GM10248 (cell line): ENCODE measurements at regions not wholly inside any gene's neighbourhood (a gene's known extent, or its start where the extent isn't known, plus 50 kb on each side); places are given as distances from the start of the nearest gene placed in this dataset.

Experiments
- CTCF ChIA-PET: fragments of 300-600 bp; sonication (Branson Sonifier 250); formaldehyde crosslinking; extraction: SDS; loops from one replicate; lab custom pipeline; 2021; ENCODE audit warnings: antibody characterized with exemption; lab: Yijun Ruan, JAX
- POLR2A ChIA-PET: fragments of 350-650 bp; sonication (Branson Sonifier 250); formaldehyde crosslinking; extraction: SDS; loops from one replicate; lab custom pipeline; 2020; ENCODE audit warnings: antibody characterized with exemption; lab: Yijun Ruan, JAX
- DNase-seq: peaks from one replicate; pipeline ENCODE4 v3.0.0; 2012; ENCODE audit errors: extremely low spot score
- TF ChIP-seq, protein P1 (sequence below): IDR thresholded peaks from 2 replicates; pipeline ENCODE4 v1.5.1; 2012; ENCODE audit warnings: mild to moderate bottlenecking, low read depth; ENCODE audit errors: extremely low read depth, missing control alignments, control extremely low read depth

DNA sequence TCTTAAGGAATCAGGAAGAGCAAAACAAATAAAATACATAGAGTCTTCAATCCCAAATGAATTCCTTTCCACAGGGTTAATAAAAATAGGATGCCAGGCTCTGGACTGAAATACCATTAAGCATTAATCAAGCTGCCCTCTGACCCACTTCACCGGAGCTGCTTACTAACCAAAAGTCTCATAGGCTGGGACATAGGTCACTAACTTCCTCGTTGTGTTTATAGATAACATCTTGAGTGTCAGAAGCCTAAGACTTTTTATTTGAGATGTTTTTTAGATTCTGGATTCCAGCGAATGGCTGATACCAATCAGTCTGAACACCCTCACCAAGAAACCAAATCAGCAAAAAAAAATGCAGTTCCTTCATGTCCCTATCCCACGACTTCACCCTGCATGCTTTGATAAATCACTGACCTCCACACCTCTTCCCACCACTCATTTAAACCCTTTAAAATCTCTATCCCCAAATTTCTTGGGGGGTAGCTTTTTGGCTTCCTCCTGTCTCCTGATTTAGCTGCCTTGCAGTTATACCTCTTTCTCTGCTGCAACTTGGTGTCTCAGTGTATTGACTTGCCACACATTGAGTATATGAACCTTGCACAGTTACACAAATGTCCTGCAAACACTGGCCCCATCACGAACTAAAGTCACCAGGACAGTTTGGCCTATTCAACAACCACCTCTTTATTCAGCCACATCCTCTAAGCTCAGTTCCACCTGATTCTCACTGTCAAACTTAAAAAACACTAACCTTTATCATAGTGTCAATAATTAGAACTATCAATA lies 399.3 kb downstream of the METTL4 start:
- ChIA-PET POLR2A (no interaction called here), CTCF (interaction anchor here (1.2 kb wide), 1 partner anchor 7 kb away, joined by 4 read pairs; no protein-coding TSS in a partner anchor)
- TF ChIP-seq, protein P1, sequence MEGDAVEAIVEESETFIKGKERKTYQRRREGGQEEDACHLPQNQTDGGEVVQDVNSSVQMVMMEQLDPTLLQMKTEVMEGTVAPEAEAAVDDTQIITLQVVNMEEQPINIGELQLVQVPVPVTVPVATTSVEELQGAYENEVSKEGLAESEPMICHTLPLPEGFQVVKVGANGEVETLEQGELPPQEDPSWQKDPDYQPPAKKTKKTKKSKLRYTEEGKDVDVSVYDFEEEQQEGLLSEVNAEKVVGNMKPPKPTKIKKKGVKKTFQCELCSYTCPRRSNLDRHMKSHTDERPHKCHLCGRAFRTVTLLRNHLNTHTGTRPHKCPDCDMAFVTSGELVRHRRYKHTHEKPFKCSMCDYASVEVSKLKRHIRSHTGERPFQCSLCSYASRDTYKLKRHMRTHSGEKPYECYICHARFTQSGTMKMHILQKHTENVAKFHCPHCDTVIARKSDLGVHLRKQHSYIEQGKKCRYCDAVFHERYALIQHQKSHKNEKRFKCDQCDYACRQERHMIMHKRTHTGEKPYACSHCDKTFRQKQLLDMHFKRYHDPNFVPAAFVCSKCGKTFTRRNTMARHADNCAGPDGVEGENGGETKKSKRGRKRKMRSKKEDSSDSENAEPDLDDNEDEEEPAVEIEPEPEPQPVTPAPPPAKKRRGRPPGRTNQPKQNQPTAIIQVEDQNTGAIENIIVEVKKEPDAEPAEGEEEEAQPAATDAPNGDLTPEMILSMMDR: no peak
- DNase-seq: no peak

DNA sequence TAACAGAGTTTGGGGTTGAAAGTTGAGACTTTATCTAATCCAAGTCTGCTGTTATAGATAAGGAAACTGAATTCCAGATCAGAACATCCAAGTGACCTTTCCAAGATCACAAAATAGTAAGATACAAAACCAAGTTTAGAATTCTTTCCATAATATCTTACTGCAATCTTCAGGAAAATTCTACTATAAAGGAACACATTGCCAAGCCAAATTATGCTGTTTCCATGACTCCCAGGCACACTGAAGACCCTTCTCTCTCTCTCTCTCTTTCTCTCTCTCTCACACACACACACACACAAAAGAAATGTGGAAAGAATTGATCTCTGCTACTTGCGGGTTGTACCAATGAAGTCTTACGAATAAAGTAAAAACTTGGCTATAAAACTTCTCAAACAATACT lies 398.4 kb downstream of the METTL4 start:
- ChIA-PET POLR2A (no interaction called here), CTCF (interaction anchor here (0.9 kb wide), 1 partner anchor 66 kb away, joined by 3 read pairs; no protein-coding TSS in a partner anchor)
- TF ChIP-seq, protein P1: no peak
- no peak for DNase-seq

DNA sequence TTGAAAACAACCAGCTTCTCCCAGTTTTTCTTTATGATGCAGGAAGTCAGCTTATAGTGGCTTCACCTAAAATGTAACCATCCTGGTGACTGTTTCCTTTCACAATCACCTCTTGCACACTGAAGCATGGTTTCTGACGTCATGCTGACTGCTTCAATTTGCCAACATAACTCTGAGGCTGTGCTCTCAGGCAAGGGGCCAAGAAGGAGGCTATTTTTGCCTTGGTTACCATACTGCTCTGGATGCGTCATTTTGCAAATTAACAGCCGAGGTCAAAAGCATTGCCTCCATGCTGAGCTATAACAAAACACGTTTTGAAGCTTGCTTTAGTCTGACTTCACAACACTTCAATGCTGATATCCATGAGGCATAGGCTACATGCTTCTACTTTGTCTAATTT lies 397.8 kb downstream of the METTL4 start:
- ChIA-PET POLR2A (no interaction called here), CTCF (interaction anchor here (0.9 kb wide), 1 partner anchor 67 kb away, joined by 3 read pairs; no protein-coding TSS in a partner anchor)
- TF ChIP-seq, protein P1: no peak
- DNase-seq: no peak

DNA sequence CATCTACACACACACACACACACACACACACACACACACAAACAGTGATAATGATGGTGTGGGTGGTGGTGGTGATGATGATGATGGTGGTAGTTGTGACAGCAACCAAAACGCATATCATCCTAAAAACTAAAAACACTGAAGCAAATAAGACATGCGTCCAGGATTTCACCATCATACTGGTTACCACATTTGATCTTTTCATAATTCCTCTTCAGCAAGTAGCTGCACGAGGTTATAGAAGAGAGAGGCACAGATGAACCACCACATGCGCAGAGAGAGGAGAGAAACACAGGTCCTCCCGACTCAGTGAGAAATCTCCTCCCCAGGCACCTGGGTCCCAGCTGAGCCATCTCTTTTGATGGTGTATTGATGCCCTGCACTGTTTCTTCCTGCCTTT lies 393.3 kb downstream of the METTL4 start:
- POLR2A ChIA-PET: no interaction called here
- no peak for DNase-seq
- CTCF ChIA-PET: no interaction called here
- TF ChIP-seq, protein P1: no peak

DNA sequence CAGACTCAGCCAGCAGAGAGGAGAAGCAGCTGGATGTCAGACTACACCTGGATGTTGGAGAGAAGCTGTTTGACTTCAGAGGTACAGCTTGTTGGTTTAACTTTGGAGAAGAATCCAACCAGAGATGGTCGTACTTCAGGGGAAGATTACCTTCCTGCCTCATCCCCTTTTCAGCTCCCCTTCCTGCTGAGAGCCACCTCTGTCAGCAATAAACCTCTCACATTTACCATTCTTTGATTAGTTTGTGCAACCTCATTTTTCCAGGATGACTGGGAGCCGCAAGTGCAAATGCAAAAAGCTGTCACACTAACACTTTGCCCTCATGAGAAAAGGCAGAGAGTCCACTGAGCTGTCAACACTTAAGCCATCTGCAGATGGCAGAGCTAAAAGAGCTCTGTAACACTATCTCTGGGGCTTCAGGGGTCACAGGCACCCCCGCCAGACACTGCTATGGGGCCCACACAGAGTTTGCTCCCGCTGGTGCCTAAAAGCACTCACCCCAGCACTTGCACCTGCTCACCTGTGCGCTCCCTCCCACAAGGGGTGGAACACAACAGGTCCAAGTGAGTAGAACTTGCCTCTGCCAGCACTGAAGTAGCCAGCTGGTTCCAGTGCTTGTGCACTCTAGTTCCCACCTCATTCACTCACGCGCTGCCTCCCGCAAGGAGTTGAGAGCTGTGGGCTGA lies 391.7 kb downstream of the METTL4 start:
- ChIA-PET POLR2A (no interaction called here), CTCF (interaction anchor here (1.5 kb wide), 1 partner anchor 8 kb away, joined by 4 read pairs; no protein-coding TSS in a partner anchor)
- TF ChIP-seq, protein P1: no peak
- DNase-seq: no peak

DNA sequence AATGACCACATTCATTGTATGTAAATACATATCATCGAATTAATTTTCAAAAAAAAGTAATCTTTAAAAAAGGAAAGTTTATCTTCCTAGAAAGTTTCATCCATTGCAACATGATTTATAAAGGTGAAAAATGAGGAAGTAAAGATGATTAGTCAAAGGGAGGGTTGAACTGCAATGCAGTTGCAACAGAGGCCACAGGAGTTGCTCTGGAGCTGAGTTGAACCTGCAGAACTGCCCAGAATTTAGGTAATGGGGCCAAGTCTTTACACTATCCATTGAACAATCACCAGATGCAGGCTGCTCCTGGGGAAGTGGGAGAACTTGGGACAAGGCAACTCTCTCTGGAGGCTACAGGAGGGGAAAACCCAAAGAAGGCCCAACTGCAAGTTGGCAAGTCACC lies 390.7 kb downstream of the METTL4 start:
- POLR2A ChIA-PET: no interaction called here
- CTCF ChIA-PET: no interaction called here
- TF ChIP-seq, protein P1: no peak
- DNase-seq: no peak
